ENCODE measurements at regions not wholly inside any gene's neighbourhood (a gene's known extent, or its start where the extent isn't known, plus 50 kb on each side); places are given as distances from the start of the nearest gene placed in this dataset.

DNA sequence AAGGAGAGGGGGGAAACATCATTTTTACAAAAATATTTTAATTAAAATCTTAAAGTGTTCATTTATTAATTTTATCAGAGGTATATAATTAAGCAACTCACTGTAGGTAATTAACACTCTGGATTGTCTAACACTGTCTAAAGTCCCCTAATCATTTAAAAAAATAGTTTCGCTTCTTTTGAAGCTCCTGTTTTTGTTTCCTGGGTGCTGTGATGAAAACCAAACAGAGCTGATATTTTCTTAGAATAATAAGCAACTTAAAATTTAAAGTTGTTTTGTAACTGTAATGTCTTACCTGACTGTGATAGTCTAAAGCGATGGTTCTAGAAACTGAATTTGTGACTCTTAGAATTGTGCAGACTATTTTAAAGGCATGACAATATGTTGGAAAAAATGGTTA is 961.0 kb downstream of the GATA3 start:
- H3K27me3 ChIP-seq = no peaks in the 10 kb centered on the region
- H3K9me3 ChIP-seq = no peaks in the 10 kb centered on the region
- H3K36me3 ChIP-seq = no peaks in the 10 kb centered on the region
- TF ChIP-seq, protein P1, sequence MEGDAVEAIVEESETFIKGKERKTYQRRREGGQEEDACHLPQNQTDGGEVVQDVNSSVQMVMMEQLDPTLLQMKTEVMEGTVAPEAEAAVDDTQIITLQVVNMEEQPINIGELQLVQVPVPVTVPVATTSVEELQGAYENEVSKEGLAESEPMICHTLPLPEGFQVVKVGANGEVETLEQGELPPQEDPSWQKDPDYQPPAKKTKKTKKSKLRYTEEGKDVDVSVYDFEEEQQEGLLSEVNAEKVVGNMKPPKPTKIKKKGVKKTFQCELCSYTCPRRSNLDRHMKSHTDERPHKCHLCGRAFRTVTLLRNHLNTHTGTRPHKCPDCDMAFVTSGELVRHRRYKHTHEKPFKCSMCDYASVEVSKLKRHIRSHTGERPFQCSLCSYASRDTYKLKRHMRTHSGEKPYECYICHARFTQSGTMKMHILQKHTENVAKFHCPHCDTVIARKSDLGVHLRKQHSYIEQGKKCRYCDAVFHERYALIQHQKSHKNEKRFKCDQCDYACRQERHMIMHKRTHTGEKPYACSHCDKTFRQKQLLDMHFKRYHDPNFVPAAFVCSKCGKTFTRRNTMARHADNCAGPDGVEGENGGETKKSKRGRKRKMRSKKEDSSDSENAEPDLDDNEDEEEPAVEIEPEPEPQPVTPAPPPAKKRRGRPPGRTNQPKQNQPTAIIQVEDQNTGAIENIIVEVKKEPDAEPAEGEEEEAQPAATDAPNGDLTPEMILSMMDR (IDR thresholded peaks at IDR 0.05) = no peak
- no peaks in the 10 kb centered on the region for H3K4me1 ChIP-seq
- ATAC-seq = no peak
- intact Hi-C loops (cut with DNase I) = no loop called here
- no peak for DNase-seq
- no peak overlapping the region for H3K27ac ChIP-seq
- no peak overlapping the region for H3K4me3 ChIP-seq

GRCh38 chr10:9016930-9017329 is 962.4 kb downstream of the GATA3 start:
- Histone ChIP-seq H3K36me3 (no peaks in the 10 kb centered on the region), H3K27me3 (no peaks in the 10 kb centered on the region), H3K27ac (no peak overlapping the region), H3K9me3 (no peaks in the 10 kb centered on the region), H3K4me1 (no peaks in the 10 kb centered on the region), H3K4me3 (no peak overlapping the region)
- no peak for DNase-seq
- no peak for ATAC-seq
- intact Hi-C loops (cut with DNase I) = no loop called here
- TF ChIP-seq, protein P1 (IDR thresholded peaks at IDR 0.05) = no peak

GRCh38 chr10:9018195-9019173 is 964.0 kb downstream of the GATA3 start:
- ATAC-seq (no peak), DNase-seq (no peak)
- TF ChIP-seq, protein P1 (IDR thresholded peaks at IDR 0.05) = no peak

DNA sequence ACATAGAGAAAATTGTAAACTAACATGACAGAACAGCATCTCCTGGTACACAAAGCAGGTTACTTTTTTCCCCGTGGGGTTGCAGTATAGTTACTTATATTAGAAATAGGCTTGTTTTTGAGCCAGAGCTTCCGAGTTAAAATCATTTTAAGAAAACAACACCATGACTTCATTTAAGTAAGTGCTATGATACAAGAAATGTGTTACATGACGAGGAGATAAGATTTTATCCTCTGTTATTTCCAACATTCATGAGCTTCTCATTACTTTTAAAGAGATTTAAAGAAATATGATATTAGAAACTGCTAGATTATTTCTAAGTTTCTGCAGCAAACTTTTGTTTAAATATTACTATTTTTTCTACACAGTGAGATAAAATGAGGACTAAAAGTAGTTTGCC is 968.7 kb downstream of the GATA3 start:
- TF ChIP-seq, protein P1 (IDR thresholded peaks at IDR 0.05) = no peak

More at GRCh38 chr10:9018195-9019173, 964.0 kb downstream of the GATA3 start:
- H3K27ac ChIP-seq = no peak overlapping the region
- H3K36me3 ChIP-seq = no peaks in the 10 kb centered on the region
- H3K27me3 ChIP-seq = no peaks in the 10 kb centered on the region
- no peaks in the 10 kb centered on the region for H3K4me1 ChIP-seq
- no peak overlapping the region for H3K4me3 ChIP-seq
- intact Hi-C loops (cut with DNase I) = no loop called here
- H3K9me3 ChIP-seq = no peaks in the 10 kb centered on the region

GRCh38 chr10:9024210-9024609 is 969.7 kb downstream of the GATA3 start:
- Histone ChIP-seq H3K27ac (no peak overlapping the region), H3K4me1 (no peaks in the 10 kb centered on the region), H3K9me3 (no peaks in the 10 kb centered on the region), H3K36me3 (no peaks in the 10 kb centered on the region), H3K4me3 (no peak overlapping the region), H3K27me3 (no peaks in the 10 kb centered on the region)
- TF ChIP-seq, protein P1 (IDR thresholded peaks at IDR 0.05) = no peak
- DNase-seq (no peak), ATAC-seq (no peak)
- intact Hi-C loops (cut with DNase I) = no loop called here

More for the DNA sequence above, 968.7 kb downstream of the GATA3 start:
- H3K4me3 ChIP-seq = no peak overlapping the region
- no peaks in the 10 kb centered on the region for H3K36me3 ChIP-seq
- intact Hi-C loops (cut with DNase I) = no loop called here
- H3K9me3 ChIP-seq = no peaks in the 10 kb centered on the region
- no peaks in the 10 kb centered on the region for H3K27me3 ChIP-seq
- DNase-seq = peak in 2 of 4 donors; percentile 28 to 30
- H3K4me1 ChIP-seq = no peaks in the 10 kb centered on the region
- no peak for ATAC-seq
- H3K27ac ChIP-seq = no peak overlapping the region
